ENCODE measurements at regions not wholly inside any gene's neighbourhood (a gene's known extent, or its start where the extent isn't known, plus 50 kb on each side); places are given as distances from the start of the nearest gene placed in this dataset.
"Not testable (repeated sequence)": the region's sequence is repeated elsewhere in the genome, so short reads cannot be mapped to it uniquely, and the experiment has no call there.

DNA sequence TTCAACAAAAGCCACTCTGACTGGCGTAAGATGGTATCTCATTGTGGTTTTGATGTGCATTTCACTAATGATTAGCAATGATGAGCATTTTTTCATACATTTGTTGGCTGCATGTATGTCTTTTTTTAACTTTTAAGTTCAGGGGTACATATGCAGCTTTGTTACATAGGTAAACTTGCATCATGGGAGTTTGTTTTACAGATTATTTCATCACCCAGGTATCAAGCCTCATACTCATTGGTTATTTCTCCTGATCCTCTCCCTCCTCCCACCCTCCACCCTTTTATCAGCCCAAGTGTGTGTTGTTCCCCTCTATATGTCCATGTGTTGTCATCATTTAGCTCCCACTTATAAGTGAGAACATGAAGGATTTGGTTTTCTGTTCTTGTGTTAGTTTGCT is 154.1 kb upstream of the POGK start:
- Histone ChIP-seq H3K27me3 (ENCODE audit: control insufficient read depth, insufficient read depth, low read length) (no peaks in the 10 kb centered on the region), H3K4me3 (ENCODE audit: insufficient read depth, low read depth, low read length) (no peak overlapping the region), H3K36me3 (replicated peaks; ENCODE audit: control insufficient read depth, insufficient read depth, low read length) (no peaks in the 10 kb centered on the region)
- no peak for DNase-seq

DNA sequence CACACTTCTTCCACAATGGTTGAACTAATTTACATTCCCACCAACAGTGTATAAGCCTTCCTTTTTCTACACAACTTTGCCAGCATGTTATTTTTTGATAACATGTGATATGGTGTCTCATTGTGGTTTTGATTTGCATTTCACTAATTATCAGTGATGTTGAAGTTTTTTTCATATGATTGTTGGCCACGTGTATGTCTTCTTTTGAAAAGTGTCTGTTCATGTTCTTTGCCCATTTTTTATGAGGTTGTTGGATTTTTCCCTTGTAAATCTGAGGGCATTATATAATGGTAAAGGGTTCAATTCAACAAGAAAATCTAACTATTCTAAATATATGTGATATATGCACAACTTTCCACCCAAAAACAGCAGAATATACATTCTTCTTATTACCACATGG is 153.4 kb upstream of the POGK start:
- not testable (repeated sequence) for DNase-seq; H3K27me3 ChIP-seq (ENCODE audit: control insufficient read depth, insufficient read depth, low read length); H3K4me3 ChIP-seq (ENCODE audit: insufficient read depth, low read depth, low read length); H3K36me3 ChIP-seq (replicated peaks; ENCODE audit: control insufficient read depth, insufficient read depth, low read length)

DNA sequence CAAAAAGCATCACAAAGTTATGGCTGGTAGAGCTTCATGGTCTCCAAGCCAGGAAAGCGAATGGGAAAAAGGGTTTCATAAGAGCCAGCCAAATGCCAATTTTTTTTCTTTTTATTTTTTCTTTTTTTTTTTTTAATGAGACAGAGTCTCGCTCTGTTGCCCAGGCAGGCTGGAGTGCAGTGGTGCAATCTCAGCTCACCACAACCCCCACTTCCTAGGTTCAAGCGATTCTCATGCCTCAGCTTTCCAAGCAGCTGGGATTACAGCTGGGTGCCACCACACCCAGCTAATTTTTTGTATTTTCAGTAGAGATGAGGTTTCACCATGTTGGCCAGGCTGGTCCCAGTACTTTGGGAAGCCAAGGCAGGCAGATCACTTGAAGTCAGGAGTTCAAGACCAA is 148.7 kb upstream of the POGK start:
- DNase-seq; H3K36me3 ChIP-seq (replicated peaks; ENCODE audit: control insufficient read depth, insufficient read depth, low read length); H3K27me3 ChIP-seq (ENCODE audit: control insufficient read depth, insufficient read depth, low read length); H3K4me3 ChIP-seq (ENCODE audit: insufficient read depth, low read depth, low read length): not testable (repeated sequence)

DNA sequence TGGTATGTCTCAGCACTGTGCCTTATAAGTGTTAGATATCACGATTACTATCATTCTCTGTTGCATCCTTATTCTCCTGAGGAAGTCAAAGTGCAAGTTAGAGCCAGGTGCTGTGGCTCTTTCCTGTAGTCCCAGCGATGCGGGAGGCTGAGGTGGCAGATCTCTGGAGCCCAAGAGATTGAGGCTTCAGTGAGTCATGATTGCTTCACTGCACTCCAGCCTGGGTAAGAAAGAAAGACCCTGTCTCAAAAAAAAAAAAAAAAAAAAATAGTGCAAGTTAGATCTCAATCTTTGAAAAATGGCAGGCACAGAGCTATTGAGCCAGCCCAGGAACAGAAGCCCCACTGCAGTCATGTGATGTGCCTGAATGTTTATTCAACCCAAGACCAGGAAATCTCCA is 147.8 kb upstream of the POGK start:
- Histone ChIP-seq H3K36me3 (replicated peaks; ENCODE audit: control insufficient read depth, insufficient read depth, low read length) (no peaks in the 10 kb centered on the region), H3K27me3 (ENCODE audit: control insufficient read depth, insufficient read depth, low read length) (no peaks in the 10 kb centered on the region), H3K4me3 (ENCODE audit: insufficient read depth, low read depth, low read length) (no peak overlapping the region)
- no peak for DNase-seq

DNA sequence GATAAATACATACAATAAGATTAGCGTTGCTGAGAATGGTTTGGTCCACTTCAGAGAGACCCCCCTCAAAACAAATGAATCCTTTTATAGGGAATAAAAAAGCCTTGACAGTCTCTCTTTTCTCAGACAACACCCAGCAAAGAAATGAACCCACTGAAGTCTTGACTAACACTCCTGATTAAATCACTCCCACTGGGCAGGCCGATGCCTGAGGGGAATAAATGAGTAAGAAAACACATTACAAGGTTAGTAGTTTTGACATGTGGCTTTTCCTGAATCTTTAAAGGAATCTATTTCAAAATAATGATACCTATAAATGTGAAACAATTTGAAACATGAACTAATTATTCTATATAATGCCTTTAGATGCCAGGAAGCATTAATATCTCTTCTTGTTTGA is 146.9 kb upstream of the POGK start:
- Histone ChIP-seq H3K27me3 (ENCODE audit: control insufficient read depth, insufficient read depth, low read length) (no peaks in the 10 kb centered on the region), H3K4me3 (ENCODE audit: insufficient read depth, low read depth, low read length) (no peak overlapping the region), H3K36me3 (replicated peaks; ENCODE audit: control insufficient read depth, insufficient read depth, low read length) (no peaks in the 10 kb centered on the region)
- DNase-seq = no peak

DNA sequence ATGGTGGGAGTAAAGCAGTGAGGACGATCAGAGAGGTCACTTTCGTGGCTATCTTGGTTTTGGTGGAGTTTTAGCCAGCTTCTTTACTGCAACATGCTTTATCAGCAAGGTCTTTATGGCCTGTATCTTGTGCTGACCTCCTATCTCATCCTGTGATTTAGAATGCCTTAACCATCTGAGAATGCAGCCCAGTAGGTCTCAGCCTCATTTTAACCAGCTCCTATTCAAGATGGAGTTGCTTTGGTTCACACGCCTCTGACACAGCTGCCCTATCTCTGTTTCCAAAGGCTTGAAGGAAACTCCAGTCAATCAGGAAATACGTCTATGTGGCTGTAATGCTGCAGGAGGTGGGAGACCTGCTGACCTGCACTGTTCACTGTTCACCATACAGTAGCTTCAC is 146.1 kb upstream of the POGK start:
- H3K4me3 ChIP-seq (ENCODE audit: insufficient read depth, low read depth, low read length) = no peak overlapping the region
- H3K27me3 ChIP-seq (ENCODE audit: control insufficient read depth, insufficient read depth, low read length) = no peaks in the 10 kb centered on the region
- no peaks in the 10 kb centered on the region for H3K36me3 ChIP-seq (replicated peaks; ENCODE audit: control insufficient read depth, insufficient read depth, low read length)
- no peak for DNase-seq

DNA sequence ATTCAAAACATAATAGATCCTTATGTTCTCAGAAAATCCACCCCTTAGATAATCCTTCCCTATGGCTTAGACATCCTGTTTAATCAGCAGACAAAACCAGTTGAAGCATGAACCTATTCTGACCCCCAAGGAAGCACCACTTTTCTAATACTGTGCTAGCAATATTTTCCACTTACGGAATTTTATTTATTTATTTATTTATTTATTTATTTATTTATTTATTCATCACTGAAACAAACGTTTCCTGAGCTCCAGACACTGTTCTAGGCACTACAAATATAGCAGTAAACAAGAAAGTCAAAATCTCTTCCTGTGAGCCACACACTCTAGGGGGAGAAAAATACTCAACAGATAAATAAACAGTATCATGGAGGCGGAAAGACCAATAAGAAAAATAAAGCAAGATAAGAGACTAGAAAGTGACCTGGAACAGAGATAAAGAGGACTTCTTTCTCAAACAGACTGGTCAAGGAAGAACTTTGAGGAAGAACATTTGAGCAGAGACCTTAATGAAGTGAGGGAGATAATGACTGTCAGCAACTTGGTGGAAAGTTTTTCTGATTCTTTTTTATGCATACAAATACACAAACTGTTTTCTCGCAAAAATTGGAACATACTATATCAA is 145.5 kb upstream of the POGK start:
- DNase-seq = no peak
- H3K36me3 ChIP-seq (replicated peaks; ENCODE audit: control insufficient read depth, insufficient read depth, low read length) = no peaks in the 10 kb centered on the region
- no peak overlapping the region for H3K4me3 ChIP-seq (ENCODE audit: insufficient read depth, low read depth, low read length)
- no peaks in the 10 kb centered on the region for H3K27me3 ChIP-seq (ENCODE audit: control insufficient read depth, insufficient read depth, low read length)

DNA sequence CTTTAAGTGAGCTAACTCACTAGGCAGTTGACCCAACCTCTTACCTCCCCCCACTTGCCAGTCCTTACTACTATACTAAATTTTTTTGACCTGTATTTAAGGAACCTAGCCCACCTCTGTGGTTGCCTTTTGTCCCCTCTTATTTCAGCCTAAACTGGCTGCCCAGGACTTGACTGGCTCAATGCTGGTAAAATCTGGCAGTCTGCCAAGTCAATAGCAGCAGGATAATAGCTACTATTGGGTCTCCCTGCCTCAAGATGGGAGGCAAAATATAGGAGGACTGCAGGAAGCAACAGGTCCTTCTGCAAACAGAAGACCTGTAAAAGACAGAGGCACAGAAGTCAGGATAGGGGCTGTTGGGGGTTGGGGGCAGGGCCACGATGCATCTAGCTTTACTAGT is 144.2 kb upstream of the POGK start:
- DNase-seq = no peak
- Histone ChIP-seq H3K36me3 (replicated peaks; ENCODE audit: control insufficient read depth, insufficient read depth, low read length) (no peaks in the 10 kb centered on the region), H3K27me3 (ENCODE audit: control insufficient read depth, insufficient read depth, low read length) (no peaks in the 10 kb centered on the region), H3K4me3 (ENCODE audit: insufficient read depth, low read depth, low read length) (no peak overlapping the region)

DNA sequence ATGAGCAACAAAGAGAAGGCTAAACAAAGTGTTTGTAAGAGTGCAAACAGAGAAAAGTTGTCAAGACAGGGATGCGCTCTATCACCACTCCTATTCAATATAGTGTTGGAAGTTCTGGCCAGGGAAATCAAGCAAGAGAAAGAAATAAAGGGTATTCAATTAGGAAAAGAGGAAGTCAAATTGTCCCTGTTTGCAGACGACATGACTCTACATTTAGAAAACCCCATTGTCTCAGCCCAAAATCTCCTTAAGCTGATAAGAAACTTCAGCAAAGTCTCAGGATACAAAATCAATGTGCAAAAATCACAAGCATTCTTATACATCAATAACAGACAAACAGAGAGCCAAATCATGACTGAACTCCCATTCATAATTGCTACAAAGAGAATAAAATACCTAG is 143.4 kb upstream of the POGK start:
- not testable (repeated sequence) for H3K27me3 ChIP-seq (ENCODE audit: control insufficient read depth, insufficient read depth, low read length); H3K4me3 ChIP-seq (ENCODE audit: insufficient read depth, low read depth, low read length); DNase-seq; H3K36me3 ChIP-seq (replicated peaks; ENCODE audit: control insufficient read depth, insufficient read depth, low read length)

DNA sequence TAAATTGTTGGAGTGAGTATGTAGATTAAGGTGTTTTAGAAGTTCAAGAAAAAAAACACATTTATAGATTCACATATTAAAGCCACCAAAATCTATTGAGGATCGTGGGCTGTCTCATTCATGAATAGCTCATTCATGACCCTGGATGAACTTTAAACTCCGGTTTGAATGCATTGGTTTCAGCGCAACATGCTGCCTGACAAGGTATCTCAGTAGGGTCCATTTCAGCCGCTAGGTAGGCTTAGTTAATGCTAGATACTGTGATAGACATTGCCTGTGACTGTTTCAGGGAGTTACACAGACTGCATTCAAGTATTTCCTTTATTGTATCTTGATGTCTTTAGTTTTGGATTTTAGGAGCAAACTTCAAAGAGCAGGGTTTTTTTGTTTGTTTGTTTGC is 140.5 kb upstream of the POGK start:
- Histone ChIP-seq H3K27me3 (ENCODE audit: control insufficient read depth, insufficient read depth, low read length) (no peaks in the 10 kb centered on the region), H3K4me3 (ENCODE audit: insufficient read depth, low read depth, low read length) (no peak overlapping the region), H3K36me3 (replicated peaks; ENCODE audit: control insufficient read depth, insufficient read depth, low read length) (no peaks in the 10 kb centered on the region)
- no peak for DNase-seq

DNA sequence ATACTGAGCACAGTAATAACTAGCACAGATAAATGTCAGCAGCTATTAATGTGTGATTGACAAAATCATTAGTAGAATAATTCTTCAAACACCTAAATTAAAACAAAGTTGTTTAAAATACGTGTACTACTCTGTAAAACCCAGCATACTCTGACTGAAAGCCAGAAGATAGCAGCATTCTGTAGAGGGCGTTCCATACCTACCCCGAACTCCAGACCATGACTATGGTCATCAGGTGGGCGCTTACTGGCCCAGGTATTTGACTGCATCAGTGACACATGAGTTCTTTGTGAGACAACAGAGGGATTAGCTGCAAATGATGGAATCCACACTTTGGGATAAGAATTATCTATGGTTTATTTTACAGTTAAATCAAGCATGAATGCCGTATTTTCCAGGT is 139.7 kb upstream of the POGK start:
- H3K4me3 ChIP-seq (ENCODE audit: insufficient read depth, low read depth, low read length) = no peak overlapping the region
- H3K27me3 ChIP-seq (ENCODE audit: control insufficient read depth, insufficient read depth, low read length) = no peaks in the 10 kb centered on the region
- no peaks in the 10 kb centered on the region for H3K36me3 ChIP-seq (replicated peaks; ENCODE audit: control insufficient read depth, insufficient read depth, low read length)
- no peak for DNase-seq

DNA sequence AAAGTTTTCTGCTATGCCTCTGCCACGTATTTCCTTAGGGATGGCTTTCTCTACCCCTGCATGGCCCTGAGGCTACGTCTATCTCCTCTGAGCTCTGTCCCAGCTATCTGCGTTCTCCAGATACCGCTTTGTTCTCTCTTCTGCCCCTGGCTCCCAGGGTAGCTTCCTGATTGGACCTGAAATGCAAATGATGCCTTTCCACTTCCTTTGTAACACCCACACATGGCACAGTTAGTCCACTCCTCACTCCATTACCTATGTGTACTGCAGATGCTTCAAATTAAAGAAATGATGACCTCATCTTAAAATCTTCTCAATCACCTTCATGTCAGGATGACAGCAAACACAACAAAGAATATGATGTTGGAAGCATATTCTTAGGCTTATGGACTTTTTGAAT is 138.6 kb upstream of the POGK start:
- Histone ChIP-seq H3K36me3 (replicated peaks; ENCODE audit: control insufficient read depth, insufficient read depth, low read length) (no peaks in the 10 kb centered on the region), H3K27me3 (ENCODE audit: control insufficient read depth, insufficient read depth, low read length) (no peaks in the 10 kb centered on the region), H3K4me3 (ENCODE audit: insufficient read depth, low read depth, low read length) (no peak overlapping the region)
- DNase-seq = no peak

DNA sequence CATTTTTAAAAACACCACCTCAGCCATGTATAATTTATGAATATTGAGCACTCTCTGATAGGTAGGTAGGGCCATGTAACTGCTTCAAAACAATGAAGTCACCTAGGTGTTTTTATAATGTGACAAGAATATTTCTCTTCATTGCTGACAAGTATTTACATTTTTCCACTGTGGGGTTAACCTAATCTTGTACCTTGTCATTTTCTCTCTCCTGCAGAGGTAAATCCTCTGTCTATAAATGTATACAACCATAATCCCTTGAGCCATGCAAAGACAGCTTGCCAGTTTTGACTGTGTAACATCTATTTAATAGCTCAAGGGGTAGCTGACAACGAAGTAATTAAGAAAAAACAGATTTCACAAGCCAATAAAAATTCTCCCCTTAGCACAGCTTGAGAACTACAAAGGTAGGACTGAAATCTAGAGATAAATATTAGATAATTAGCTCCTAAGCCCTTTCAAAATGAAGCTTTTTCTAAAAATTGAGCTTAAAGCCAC is 137.6 kb upstream of the POGK start:
- H3K4me3 ChIP-seq (ENCODE audit: insufficient read depth, low read depth, low read length) = no peak overlapping the region
- no peaks in the 10 kb centered on the region for H3K36me3 ChIP-seq (replicated peaks; ENCODE audit: control insufficient read depth, insufficient read depth, low read length)
- H3K27me3 ChIP-seq (ENCODE audit: control insufficient read depth, insufficient read depth, low read length) = no peaks in the 10 kb centered on the region
- DNase-seq = no peak

DNA sequence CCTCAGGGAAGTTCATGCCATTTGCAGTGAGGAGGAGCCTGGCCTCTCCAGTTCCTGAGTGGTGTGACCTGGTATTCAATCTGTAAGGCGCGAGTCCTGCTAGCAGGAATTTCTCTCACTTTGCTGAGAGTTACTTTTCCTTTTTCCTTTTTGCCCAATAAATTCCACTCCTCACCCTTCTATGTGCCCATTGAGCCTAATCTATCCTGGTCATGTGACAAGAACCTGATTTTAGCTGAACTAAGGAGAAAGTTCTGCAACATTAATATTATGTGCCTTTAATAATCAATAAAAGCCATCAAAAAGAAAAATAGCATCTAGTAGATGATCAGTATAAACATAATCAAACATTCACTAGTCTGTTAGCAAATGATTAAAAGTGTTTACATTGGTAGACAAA is 136.1 kb upstream of the POGK start:
- DNase-seq = no peak
- H3K27me3 ChIP-seq (ENCODE audit: control insufficient read depth, insufficient read depth, low read length) = no peaks in the 10 kb centered on the region
- H3K36me3 ChIP-seq (replicated peaks; ENCODE audit: control insufficient read depth, insufficient read depth, low read length) = no peaks in the 10 kb centered on the region
- no peak overlapping the region for H3K4me3 ChIP-seq (ENCODE audit: insufficient read depth, low read depth, low read length)

DNA sequence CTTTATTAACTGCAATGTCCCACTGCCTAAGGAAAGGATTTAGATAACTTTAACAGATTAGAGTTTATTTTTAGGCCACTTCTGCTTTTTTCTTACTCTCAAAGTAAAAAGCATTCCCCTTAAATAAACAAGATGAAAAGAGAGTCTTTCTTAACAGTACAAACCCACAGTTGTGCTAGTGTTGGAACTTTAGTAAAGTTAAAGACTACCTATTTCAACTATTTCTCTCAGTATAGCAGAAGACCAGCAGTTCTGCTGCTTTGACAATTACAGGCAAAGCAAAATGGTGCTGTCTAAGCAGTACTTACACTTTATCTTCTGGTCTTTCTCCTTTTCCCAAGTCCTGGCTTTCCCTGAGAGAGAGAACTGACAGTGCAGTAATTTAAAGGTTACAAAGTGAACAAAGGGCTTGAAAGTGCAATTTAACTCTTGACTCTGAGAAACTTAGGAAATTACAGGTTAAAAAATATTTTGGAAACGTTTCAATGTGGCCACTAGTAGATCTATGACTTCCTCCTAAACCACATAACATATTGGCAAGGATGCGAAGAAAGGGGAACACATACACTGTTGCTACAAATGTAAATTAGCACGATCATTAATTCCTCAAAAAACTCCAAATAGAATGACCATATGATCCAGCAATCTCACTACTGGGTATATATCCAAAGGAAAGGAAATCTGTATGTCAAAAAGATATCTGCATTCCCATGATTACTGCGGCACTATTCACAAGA is 135.4 kb upstream of the POGK start:
- Histone ChIP-seq H3K4me3 (ENCODE audit: insufficient read depth, low read depth, low read length) (no peak overlapping the region), H3K27me3 (ENCODE audit: control insufficient read depth, insufficient read depth, low read length) (no peaks in the 10 kb centered on the region), H3K36me3 (replicated peaks; ENCODE audit: control insufficient read depth, insufficient read depth, low read length) (no peaks in the 10 kb centered on the region)
- no peak for DNase-seq

Data from H7 (cell line).